T follicular helper cell (primary cell): ENCODE measurements at regions not wholly inside any gene's neighbourhood (a gene's known extent, or its start where the extent isn't known, plus 50 kb on each side); places are given as distances from the start of the nearest gene placed in this dataset.
A peak's percentile ranks its signal among the peaks of the same experiment; 100 is the strongest.

ENCODE experiments used
- DNase-seq: peaks from one replicate; pipeline ENCODE4 v3.0.0-alpha.2; 2020; ENCODE audit warnings: low read depth

DNA sequence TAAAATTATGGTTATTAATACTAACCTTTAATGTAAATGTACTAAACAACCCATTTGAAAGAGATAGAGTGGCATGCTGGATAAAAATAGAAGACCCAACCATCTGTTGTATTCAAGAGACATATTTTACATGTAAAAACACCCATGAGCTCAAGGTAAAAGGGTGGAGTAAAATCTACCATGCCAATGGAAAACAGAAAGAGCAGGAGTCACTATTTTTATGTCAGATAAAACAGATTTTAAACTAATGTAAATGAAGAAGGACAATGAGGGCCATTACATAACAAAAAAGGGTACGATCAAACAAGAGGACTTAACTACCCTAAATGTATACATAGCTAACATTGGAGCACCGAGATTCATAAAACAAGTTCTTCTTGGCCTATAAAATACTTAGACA is 66.3 kb downstream of the ITM2A start:
- no peak for DNase-seq

DNA sequence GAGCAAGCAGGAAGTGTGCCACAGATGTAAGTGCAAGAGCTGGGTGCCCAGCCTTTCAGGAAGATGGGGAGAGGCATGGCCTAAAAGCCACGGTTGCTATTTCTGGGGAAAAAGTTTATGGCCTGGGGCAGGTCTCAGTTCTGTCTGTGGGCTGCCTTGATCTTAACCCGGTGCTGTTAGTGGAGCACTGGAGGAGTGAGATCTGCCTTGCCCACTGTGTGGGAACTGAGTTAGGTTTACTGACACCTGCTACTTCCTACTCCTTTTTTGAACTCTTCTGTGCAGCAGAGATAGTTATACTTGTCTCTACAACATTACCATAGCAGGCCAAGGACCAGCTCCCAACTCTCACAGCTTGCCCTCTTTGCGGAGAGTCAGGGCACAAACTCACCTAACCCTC is 76.5 kb downstream of the ITM2A start:
- no peak for DNase-seq

GRCh38 chrX:79288733-79289132 is 78.4 kb downstream of the ITM2A start:
- no peak for DNase-seq

DNA sequence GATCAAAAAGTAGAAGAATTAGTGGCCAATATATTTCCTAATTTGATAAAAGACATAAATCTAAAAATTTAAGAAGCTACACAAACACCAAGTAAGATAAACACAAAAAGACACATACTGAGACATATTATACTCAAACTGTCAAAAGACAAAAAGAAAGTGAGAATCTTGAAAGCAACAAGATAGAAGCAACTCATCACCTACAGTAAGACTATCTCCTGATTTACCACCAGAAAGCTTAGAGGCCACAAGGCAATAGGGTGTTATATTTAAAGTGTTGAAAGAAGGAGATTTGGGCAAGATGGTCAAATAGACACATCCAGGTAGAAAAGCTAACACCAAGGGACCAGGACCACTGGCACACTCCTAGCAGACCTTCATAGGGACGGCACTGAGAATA is 79.4 kb downstream of the ITM2A start:
- no peak for DNase-seq

GRCh38 chrX:79281775-79282174 is 85.4 kb downstream of the ITM2A start:
- DNase-seq = no peak

DNA sequence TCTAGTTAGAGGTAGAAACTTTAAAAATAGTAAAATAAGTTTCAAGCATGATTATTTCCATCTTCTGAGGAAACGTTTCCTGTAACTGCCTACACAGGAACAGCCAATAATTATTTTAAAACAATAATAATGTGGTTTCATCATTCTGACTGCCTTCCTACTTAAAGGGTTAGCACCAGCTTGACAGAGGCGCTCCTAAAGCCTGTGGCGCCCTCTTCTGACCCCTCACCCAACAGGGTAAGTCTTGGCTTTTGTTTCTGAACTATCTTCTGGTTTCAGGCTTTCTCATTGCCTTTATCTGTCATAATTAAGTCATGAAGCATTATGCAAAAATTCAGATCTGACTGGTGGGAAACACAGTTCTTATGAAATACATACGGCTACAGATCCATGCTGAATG is 96.7 kb downstream of the ITM2A start:
- peak; percentile 62 for DNase-seq

DNA sequence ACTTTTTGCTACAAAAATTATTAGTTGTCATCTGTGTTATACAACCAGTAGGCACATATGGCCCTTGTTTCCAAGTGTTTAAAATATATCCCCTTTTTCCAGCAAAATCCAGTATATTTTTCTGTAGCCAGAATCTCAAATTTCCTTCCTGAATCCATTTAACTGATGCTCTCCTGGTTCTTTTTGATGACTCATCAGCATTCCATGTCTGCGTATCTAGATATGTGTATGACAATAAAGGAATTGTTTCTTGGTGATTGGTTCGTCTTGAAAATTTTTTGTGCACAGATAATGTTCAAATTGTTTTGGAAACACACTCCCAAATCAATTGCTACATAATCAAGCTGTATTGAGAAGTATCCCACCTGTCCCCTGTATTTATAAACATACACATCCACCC is 98.3 kb downstream of the ITM2A start:
- no peak for DNase-seq

DNA sequence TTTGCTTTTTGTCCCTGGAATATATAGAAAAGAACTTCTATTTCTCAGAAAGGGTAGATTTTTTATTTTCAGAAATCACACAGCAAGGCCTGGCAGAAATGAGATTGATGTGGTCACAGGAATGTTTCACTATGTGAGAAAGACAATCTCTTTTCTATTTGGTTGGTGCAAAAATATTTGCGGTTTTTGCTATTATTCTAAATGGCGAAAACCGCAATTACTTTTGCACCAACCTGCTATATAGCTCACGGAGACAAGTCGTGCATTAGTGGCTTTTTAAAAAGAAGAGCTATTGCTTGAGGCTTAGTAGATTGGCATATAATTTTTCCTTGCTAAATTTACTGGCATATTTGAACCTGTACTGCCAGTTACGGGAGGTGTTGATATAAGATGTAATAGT is 100.4 kb downstream of the ITM2A start:
- no peak for DNase-seq

DNA sequence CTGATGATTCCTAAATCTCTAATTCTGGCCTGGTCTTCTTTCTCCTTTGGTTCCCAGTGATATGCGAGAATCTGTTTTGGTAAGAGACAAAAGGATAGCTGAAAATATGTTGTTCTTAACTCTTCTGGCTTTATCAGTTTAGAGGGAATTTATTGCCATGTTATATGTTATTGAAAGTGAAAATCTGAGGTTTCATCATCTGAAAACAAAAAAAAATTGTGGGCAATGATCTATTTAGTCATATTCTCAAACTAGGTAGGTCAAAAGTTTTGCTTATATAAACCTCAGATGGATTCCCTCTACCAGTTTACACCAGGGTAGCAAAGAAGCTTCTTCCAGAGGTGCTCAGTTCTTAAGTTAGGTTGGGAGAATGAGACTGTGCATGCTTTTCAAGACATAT is 103.6 kb downstream of the ITM2A start:
- no peak for DNase-seq

DNA sequence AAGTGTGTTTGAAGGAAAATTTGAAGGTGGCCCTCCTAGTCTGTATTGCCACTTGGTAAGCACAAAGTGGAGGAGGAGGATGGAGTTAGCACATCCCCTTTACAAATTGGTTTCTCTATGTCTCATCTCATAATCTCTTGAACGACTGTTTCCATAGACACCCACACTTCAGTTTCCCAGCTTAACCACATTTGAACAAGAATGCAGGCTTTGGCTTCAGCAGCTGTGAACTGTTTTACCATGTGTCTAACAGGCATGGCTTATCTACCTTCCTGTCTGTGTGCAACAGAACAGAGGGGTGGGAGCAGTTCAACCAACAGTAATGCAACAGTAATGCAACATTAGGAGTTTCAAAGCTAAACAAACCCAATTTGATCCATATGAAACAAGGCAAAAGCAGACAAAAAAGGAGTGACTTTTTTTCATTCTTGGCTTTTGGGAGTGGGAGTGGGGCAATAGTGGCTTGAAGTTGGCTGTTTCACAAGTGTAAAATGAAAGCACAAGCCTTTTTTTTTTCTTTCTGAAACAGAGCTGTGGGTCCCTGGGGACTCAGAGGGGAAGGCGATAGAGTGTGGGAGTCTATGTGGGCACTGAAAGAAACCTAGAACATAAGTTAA is 108.0 kb downstream of the ITM2A start:
- DNase-seq = peak; percentile 34

GRCh38 chrX:79243691-79244090 is 99.2 kb downstream of the GPR174 start:
- no peak for DNase-seq

DNA sequence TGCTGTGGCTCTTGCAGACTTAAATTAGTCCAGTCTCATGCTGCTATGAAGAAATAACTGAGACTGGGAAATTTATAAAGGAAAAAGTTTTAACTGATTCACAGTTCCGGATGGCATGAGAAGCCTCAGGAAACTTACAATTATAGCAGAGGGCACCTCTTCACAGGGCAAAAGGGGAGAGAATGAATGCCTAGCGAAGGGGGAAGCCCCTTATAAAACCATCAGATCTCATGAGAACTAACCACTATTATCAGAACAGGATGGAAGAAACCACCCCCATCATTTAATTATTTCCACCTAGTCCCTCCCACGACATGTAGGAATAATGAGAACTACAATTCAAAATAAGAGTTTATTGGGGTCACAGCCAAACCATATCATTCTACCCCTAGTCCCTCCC is 91.4 kb downstream of the GPR174 start:
- DNase-seq = no peak

GRCh38 chrX:79231662-79232061 is 87.2 kb downstream of the GPR174 start:
- DNase-seq = no peak
